ENCODE measurements at regions not wholly inside any gene's neighbourhood (a gene's known extent, or its start where the extent isn't known, plus 50 kb on each side); places are given as distances from the start of the nearest gene placed in this dataset.

DNA sequence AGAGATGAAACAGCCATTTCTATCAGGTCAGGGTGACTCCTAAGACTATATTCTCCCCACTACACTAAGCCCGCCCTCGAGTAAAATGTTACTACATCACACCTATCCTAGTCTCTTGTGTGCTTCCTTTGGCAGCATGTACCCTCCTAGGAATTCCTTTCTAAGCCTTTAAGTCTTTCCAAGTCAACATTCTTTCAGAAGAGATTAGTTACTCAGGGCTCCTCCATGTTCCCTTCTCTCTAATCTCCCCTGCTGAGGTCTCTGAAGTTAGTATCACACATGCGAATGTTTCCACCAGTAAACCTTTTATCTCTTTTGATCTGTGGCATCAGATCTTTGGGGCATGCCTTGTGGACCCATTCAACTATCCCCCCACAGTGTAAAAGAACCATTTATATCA, 873.7 kb upstream of the FAT3 start:
- H3K4me1 ChIP-seq (ENCODE audit: insufficient read depth, low read length): no peaks in the 10 kb centered on the region
- ChIA-PET POLR2A (ENCODE audit: unreplicated experiment) (no interaction called here), CTCF (no interaction called here)
- no peak overlapping the region for H3K27ac ChIP-seq (ENCODE audit: low read length)
- H3K9me2 ChIP-seq (replicated peaks; ENCODE audit: low read length): no peaks in the 10 kb centered on the region
- ATAC-seq: no peak
- H3K9ac ChIP-seq (ENCODE audit: low read length): no peak overlapping the region
- no peaks in the 10 kb centered on the region for H3F3A ChIP-seq (ENCODE audit: low read length, unreplicated experiment)
- no peaks in the 10 kb centered on the region for H3K36me3 ChIP-seq (ENCODE audit: low read depth, low read length)
- TF ChIP-seq EZH2phosphoT487 (IDR thresholded peaks at IDR 0.05; ENCODE audit: borderline replicate concordance, low read length) (no peak), EZH2 (IDR thresholded peaks at IDR 0.05; ENCODE audit: low read length, unreplicated experiment) (no peak)
- TF ChIP-seq, protein P1, sequence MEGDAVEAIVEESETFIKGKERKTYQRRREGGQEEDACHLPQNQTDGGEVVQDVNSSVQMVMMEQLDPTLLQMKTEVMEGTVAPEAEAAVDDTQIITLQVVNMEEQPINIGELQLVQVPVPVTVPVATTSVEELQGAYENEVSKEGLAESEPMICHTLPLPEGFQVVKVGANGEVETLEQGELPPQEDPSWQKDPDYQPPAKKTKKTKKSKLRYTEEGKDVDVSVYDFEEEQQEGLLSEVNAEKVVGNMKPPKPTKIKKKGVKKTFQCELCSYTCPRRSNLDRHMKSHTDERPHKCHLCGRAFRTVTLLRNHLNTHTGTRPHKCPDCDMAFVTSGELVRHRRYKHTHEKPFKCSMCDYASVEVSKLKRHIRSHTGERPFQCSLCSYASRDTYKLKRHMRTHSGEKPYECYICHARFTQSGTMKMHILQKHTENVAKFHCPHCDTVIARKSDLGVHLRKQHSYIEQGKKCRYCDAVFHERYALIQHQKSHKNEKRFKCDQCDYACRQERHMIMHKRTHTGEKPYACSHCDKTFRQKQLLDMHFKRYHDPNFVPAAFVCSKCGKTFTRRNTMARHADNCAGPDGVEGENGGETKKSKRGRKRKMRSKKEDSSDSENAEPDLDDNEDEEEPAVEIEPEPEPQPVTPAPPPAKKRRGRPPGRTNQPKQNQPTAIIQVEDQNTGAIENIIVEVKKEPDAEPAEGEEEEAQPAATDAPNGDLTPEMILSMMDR (conservative IDR thresholded peaks at IDR 0.05; ENCODE audit: low read depth, low read length): no peak
- no peaks in the 10 kb centered on the region for H3K9me3 ChIP-seq (ENCODE audit: low read length)
- no peaks in the 10 kb centered on the region for H4K20me1 ChIP-seq (ENCODE audit: low read length)
- no TSS peak for BruUV-seq (replicated peaks)
- no peak overlapping the region for H3K4me2 ChIP-seq (ENCODE audit: low read length)
- H3K27me3 ChIP-seq (ENCODE audit: low read length): no peaks in the 10 kb centered on the region
- no peaks in the 10 kb centered on the region for H3K79me2 ChIP-seq (ENCODE audit: low read length)
- H2AFZ ChIP-seq (ENCODE audit: low read length): no peak overlapping the region
- no peak overlapping the region for H3K4me3 ChIP-seq (ENCODE audit: low read length)
- DNase-seq: no peak
- intact Hi-C loops (cut with micrococcal nuclease): no loop called here

DNA sequence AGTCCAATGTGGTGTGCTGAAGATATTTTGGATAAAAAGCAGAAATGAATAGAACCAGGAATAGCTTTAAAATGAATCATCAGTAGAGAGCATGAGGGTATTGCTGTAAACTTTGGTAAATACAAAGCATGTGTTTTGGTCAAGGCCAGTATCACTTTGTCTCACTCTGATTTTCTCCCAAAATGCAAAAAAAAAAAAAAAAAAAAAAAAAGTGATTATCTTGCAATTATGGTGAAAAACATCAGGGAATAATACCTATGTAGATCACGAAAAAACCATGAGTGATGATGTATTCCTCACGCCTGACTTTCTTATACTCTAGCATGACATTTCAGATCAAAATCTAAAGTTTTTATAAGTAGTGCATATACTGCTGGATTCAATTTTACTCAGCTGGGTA, 897.9 kb upstream of the FAT3 start:
- Histone ChIP-seq H3K27me3 (ENCODE audit: low read length) (no peaks in the 10 kb centered on the region), H2AFZ (ENCODE audit: low read length) (no peak overlapping the region), H4K20me1 (ENCODE audit: low read length) (no peaks in the 10 kb centered on the region), H3K79me2 (ENCODE audit: low read length) (no peaks in the 10 kb centered on the region), H3F3A (ENCODE audit: low read length, unreplicated experiment) (no peaks in the 10 kb centered on the region), H3K4me1 (ENCODE audit: insufficient read depth, low read length) (no peaks in the 10 kb centered on the region), H3K9me2 (replicated peaks; ENCODE audit: low read length) (no peaks in the 10 kb centered on the region), H3K9ac (ENCODE audit: low read length) (no peak overlapping the region), H3K9me3 (ENCODE audit: low read length) (no peaks in the 10 kb centered on the region), H3K4me3 (ENCODE audit: low read length) (no peak overlapping the region), H3K27ac (ENCODE audit: low read length) (no peak overlapping the region), H3K36me3 (ENCODE audit: low read depth, low read length) (no peaks in the 10 kb centered on the region), H3K4me2 (ENCODE audit: low read length) (no peak overlapping the region)
- BruUV-seq (replicated peaks): no TSS peak
- intact Hi-C loops (cut with micrococcal nuclease): no loop called here
- CTCF ChIA-PET: no interaction called here
- ATAC-seq: no peak
- POLR2A ChIA-PET (ENCODE audit: unreplicated experiment): no interaction called here
- DNase-seq: no peak
- TF ChIP-seq, protein P1 (conservative IDR thresholded peaks at IDR 0.05; ENCODE audit: low read depth, low read length): no peak
- TF ChIP-seq EZH2 (IDR thresholded peaks at IDR 0.05; ENCODE audit: low read length, unreplicated experiment) (no peak), EZH2phosphoT487 (IDR thresholded peaks at IDR 0.05; ENCODE audit: borderline replicate concordance, low read length) (no peak)

DNA sequence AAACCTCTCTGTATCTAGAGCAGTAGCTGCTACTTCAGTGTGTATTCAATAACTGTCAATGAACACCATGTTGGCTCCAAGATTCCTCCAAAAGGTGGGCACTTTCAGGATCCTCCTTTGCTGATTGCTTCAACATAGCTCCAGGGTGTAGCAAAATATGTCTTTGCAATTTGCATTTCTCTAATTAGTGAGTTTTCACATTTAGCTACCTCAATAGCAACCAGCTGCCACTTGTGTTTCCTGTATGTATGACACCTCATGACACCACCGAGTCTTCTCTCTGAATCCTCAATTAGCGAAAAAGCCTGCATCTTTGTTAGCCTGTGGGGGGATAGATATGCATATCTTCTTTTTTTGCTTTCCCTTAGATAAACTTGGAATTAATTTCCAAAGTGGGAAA, 898.3 kb upstream of the FAT3 start:
- Histone ChIP-seq H3K36me3 (ENCODE audit: low read depth, low read length) (no peaks in the 10 kb centered on the region), H3K79me2 (ENCODE audit: low read length) (no peaks in the 10 kb centered on the region), H3K4me3 (ENCODE audit: low read length) (no peak overlapping the region), H3K27me3 (ENCODE audit: low read length) (no peaks in the 10 kb centered on the region), H3K4me1 (ENCODE audit: insufficient read depth, low read length) (no peaks in the 10 kb centered on the region), H3K9ac (ENCODE audit: low read length) (no peak overlapping the region), H3K4me2 (ENCODE audit: low read length) (no peak overlapping the region), H3K9me2 (replicated peaks; ENCODE audit: low read length) (no peaks in the 10 kb centered on the region), H3F3A (ENCODE audit: low read length, unreplicated experiment) (no peaks in the 10 kb centered on the region), H4K20me1 (ENCODE audit: low read length) (no peaks in the 10 kb centered on the region), H2AFZ (ENCODE audit: low read length) (no peak overlapping the region), H3K27ac (ENCODE audit: low read length) (no peak overlapping the region), H3K9me3 (ENCODE audit: low read length) (no peaks in the 10 kb centered on the region)
- CTCF ChIA-PET: no interaction called here
- ATAC-seq (no peak), DNase-seq (no peak)
- TF ChIP-seq EZH2 (IDR thresholded peaks at IDR 0.05; ENCODE audit: low read length, unreplicated experiment) (no peak), EZH2phosphoT487 (IDR thresholded peaks at IDR 0.05; ENCODE audit: borderline replicate concordance, low read length) (no peak)
- TF ChIP-seq, protein P1 (conservative IDR thresholded peaks at IDR 0.05; ENCODE audit: low read depth, low read length): no peak
- POLR2A ChIA-PET (ENCODE audit: unreplicated experiment): no interaction called here
- intact Hi-C loops (cut with micrococcal nuclease): no loop called here
- no TSS peak for BruUV-seq (replicated peaks)
